ENCODE measurements at regions not wholly inside any gene's neighbourhood (a gene's known extent, or its start where the extent isn't known, plus 50 kb on each side); places are given as distances from the start of the nearest gene placed in this dataset.

- TF ChIP-seq, protein P1, sequence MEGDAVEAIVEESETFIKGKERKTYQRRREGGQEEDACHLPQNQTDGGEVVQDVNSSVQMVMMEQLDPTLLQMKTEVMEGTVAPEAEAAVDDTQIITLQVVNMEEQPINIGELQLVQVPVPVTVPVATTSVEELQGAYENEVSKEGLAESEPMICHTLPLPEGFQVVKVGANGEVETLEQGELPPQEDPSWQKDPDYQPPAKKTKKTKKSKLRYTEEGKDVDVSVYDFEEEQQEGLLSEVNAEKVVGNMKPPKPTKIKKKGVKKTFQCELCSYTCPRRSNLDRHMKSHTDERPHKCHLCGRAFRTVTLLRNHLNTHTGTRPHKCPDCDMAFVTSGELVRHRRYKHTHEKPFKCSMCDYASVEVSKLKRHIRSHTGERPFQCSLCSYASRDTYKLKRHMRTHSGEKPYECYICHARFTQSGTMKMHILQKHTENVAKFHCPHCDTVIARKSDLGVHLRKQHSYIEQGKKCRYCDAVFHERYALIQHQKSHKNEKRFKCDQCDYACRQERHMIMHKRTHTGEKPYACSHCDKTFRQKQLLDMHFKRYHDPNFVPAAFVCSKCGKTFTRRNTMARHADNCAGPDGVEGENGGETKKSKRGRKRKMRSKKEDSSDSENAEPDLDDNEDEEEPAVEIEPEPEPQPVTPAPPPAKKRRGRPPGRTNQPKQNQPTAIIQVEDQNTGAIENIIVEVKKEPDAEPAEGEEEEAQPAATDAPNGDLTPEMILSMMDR (IDR thresholded peaks at IDR 0.05; ENCODE audit: insufficient read depth, low read length, poor library complexity, severe bottlenecking), result peak; percentile 20
- no peak for TF ChIP-seq EZH2phosphoT487 (conservative IDR thresholded peaks at IDR 0.05; ENCODE audit: low read length)
- Histone ChIP-seq H3K36me3 (ENCODE audit: low read length) (no peaks in the 10 kb centered on the region), H3K9ac (ENCODE audit: low read length) (no peak overlapping the region), H3K27ac (ENCODE audit: low read depth, low read length) (no peak overlapping the region), H3K79me2 (ENCODE audit: insufficient read depth, low read length) (no peaks in the 10 kb centered on the region), H4K20me1 (ENCODE audit: low read depth, low read length) (no peaks in the 10 kb centered on the region), H3K4me2 (ENCODE audit: low read depth, low read length, poor library complexity, severe bottlenecking) (no peak overlapping the region), H3K9me3 (ENCODE audit: insufficient read depth, low read length) (no peaks in the 10 kb centered on the region), H3K9me2 (replicated peaks; ENCODE audit: insufficient read depth, low read length) (no peaks in the 10 kb centered on the region), H3K27me3 (ENCODE audit: low read length) (no peaks in the 10 kb centered on the region), H3K4me3 (ENCODE audit: insufficient read depth, low read length, poor library complexity, severe bottlenecking) (no peak overlapping the region), H2AFZ (ENCODE audit: low read depth, low read length, severe bottlenecking) (no peak overlapping the region), H3F3A (ENCODE audit: insufficient read depth) (no peaks in the 10 kb centered on the region)
Observed at GRCh38 chr2:129764376-129765325, 214.8 kb upstream of the RAB6C start.

DNA sequence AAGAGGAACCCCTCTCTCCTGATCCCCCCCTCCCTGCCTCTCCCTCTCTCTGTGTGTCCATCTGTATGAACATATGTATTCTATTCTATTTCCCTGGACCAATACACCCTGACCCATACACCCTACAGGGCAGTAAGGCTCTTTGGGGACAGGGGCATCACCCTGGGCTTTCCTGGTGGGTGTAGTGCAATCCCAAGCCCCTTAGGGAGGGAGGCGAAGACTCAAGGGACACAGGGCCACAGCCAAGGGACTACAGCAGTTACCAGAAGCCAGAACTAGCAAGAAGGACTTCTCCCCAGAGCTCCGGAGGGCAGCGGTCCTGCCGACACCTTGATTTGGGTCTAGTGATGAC lies 214.2 kb upstream of the RAB6C start:
- Histone ChIP-seq H3K4me2 (ENCODE audit: low read depth, low read length, poor library complexity, severe bottlenecking) (no peak overlapping the region), H3K27me3 (ENCODE audit: low read length) (no peaks in the 10 kb centered on the region), H3K9me2 (replicated peaks; ENCODE audit: insufficient read depth, low read length) (no peaks in the 10 kb centered on the region), H3K79me2 (ENCODE audit: insufficient read depth, low read length) (no peaks in the 10 kb centered on the region), H3K9me3 (ENCODE audit: insufficient read depth, low read length) (no peaks in the 10 kb centered on the region), H3K4me3 (ENCODE audit: insufficient read depth, low read length, poor library complexity, severe bottlenecking) (no peak overlapping the region), H4K20me1 (ENCODE audit: low read depth, low read length) (no peaks in the 10 kb centered on the region), H3K36me3 (ENCODE audit: low read length) (no peaks in the 10 kb centered on the region), H2AFZ (ENCODE audit: low read depth, low read length, severe bottlenecking) (no peak overlapping the region), H3K27ac (ENCODE audit: low read depth, low read length) (no peak overlapping the region), H3F3A (ENCODE audit: insufficient read depth) (no peaks in the 10 kb centered on the region), H3K9ac (ENCODE audit: low read length) (no peak overlapping the region)
- TF ChIP-seq EZH2phosphoT487 (conservative IDR thresholded peaks at IDR 0.05; ENCODE audit: low read length), result no peak
- TF ChIP-seq, protein P1 (IDR thresholded peaks at IDR 0.05; ENCODE audit: insufficient read depth, low read length, poor library complexity, severe bottlenecking), result no peak

DNA sequence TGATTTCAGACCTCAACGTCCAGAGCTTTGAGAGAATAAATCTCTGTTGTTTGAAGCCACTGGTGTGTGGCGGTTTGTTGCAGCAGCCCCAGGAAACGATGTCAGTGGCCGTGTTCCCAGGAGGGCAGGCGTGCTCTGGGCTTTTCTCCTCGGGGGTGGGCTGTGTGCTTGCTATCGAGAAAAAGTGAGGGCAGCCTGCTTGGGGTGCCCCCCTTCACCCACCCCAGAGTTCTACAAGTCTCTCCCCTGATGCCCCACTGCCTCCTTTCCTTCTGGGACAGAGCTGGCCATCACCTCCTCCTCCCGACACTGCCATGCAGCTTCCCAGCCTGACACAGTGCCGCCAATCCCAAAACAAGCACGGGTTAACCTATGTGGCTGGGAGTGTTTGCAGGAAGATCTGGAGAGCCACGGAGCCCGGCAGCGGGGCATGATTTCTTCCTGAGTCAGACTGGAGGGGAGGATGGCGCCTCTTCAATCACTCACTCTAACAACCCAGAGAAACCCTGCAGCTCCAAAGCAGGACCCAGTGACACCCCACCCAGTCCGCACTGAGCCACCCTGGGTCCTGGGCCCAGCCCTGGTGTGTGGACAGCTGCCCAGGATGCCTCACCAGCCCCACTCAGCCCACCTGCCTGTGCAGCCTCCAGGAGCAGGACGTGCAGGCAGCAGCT lies 213.7 kb upstream of the RAB6C start:
- H3K4me2 ChIP-seq (ENCODE audit: low read depth, low read length, poor library complexity, severe bottlenecking), result no peak overlapping the region
- H3K36me3 ChIP-seq (ENCODE audit: low read length), result no peaks in the 10 kb centered on the region
- no peaks in the 10 kb centered on the region for H3K9me2 ChIP-seq (replicated peaks; ENCODE audit: insufficient read depth, low read length)
- H3K79me2 ChIP-seq (ENCODE audit: insufficient read depth, low read length), result no peaks in the 10 kb centered on the region
- no peak for TF ChIP-seq EZH2phosphoT487 (conservative IDR thresholded peaks at IDR 0.05; ENCODE audit: low read length)
- TF ChIP-seq, protein P1 (IDR thresholded peaks at IDR 0.05; ENCODE audit: insufficient read depth, low read length, poor library complexity, severe bottlenecking), result no peak
- no peaks in the 10 kb centered on the region for H3F3A ChIP-seq (ENCODE audit: insufficient read depth)
- H3K27ac ChIP-seq (ENCODE audit: low read depth, low read length), result no peak overlapping the region
- H3K9ac ChIP-seq (ENCODE audit: low read length), result no peak overlapping the region
- no peaks in the 10 kb centered on the region for H4K20me1 ChIP-seq (ENCODE audit: low read depth, low read length)
- H3K9me3 ChIP-seq (ENCODE audit: insufficient read depth, low read length), result no peaks in the 10 kb centered on the region
- H2AFZ ChIP-seq (ENCODE audit: low read depth, low read length, severe bottlenecking), result no peak overlapping the region
- no peak overlapping the region for H3K4me3 ChIP-seq (ENCODE audit: insufficient read depth, low read length, poor library complexity, severe bottlenecking)
- H3K27me3 ChIP-seq (ENCODE audit: low read length), result no peaks in the 10 kb centered on the region
